ENCODE measurements at regions not wholly inside any gene's neighbourhood (a gene's known extent, or its start where the extent isn't known, plus 50 kb on each side); places are given as distances from the start of the nearest gene placed in this dataset.

GRCh38 chr9:30310711-30311110 lies 2073.7 kb upstream of the ACO1 start:
- TF ChIP-seq POLR2A (IDR thresholded peaks at IDR 0.05; ENCODE audit: low read depth, low read length) (no peak), MAX (IDR thresholded peaks at IDR 0.05; ENCODE audit: insufficient read depth, insufficient read length) (no peak)
